GM12865 (cell line): ENCODE measurements at regions not wholly inside any gene's neighbourhood (a gene's known extent, or its start where the extent isn't known, plus 50 kb on each side); places are given as distances from the start of the nearest gene placed in this dataset.

Experiments
- DNase-seq: peaks from one replicate; pipeline ENCODE4 v3.0.0; 2010; ENCODE audit warnings: low read depth
- H3K4me3 ChIP-seq: 2 replicates; pipeline ENCODE4 v1.5.1; 2011; ENCODE audit warnings: mild to moderate bottlenecking, low read depth, low read length, control low read depth
- CTCF ChIP-seq: IDR thresholded peaks from 2 replicates; pipeline ENCODE4 v1.5.1; 2011; ENCODE audit warnings: low read length, control low read depth, low read depth, inconsistent platforms; ENCODE audit not compliant: insufficient read depth; ENCODE audit errors: missing control alignments

GRCh38 chr20:54772893-54773642 lies 297.7 kb downstream of the DOK5 start:
- DNase-seq: no peak
- no peak overlapping the region for H3K4me3 ChIP-seq
- TF ChIP-seq CTCF: no peak

- no peak overlapping the region for H3K4me3 ChIP-seq
- no peak for DNase-seq
- no peak for TF ChIP-seq CTCF
These were observed 291.1 kb downstream of the DOK5 start for GRCh38 chr20:54766483-54766882.

DNA sequence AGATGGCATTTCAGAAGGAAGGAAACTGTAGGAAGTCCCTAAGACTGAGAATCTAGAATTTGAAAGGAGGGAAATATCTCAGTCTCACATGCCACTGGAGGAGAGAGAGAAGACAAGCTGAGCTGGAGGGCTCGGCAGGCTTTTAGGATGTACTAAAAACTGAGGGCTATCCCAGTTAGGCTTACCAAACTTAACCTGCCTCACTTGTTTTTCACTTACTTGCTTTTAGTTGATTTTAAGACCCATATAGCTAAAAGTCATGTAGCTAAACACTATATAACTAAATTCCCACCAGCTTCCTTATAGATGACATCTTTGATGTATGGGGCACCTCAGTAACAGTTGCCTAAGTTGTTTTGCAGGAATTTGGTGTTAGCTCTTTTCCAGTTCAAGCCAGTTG lies 288.0 kb downstream of the DOK5 start:
- no peak for TF ChIP-seq CTCF
- H3K4me3 ChIP-seq: no peak overlapping the region
- no peak for DNase-seq

DNA sequence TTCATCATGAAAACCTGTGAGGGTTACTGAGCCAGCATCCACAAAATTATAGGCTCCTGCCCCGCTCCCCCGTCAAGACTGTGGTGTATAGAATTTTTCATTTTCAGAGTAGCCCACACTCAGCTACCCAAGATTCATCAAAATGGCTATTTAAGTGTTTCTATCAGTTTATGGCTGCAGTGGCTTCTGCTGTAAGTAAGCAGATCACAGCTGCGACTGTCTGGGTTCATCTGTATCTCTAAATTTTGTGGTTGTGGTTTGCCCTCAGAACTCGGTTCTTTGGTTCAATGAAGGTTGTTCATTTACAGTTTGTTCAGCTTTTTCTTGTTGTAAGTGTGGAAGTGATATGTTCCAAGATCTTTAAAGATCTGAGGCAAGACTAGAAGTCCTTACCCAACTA lies 284.2 kb downstream of the DOK5 start:
- DNase-seq: no peak
- no peak overlapping the region for H3K4me3 ChIP-seq
- no peak for TF ChIP-seq CTCF

- no peak overlapping the region for H3K4me3 ChIP-seq
- DNase-seq: no peak
- TF ChIP-seq CTCF: no peak
These were observed 271.4 kb downstream of the DOK5 start for GRCh38 chr20:54746796-54747195.

GRCh38 chr20:54745780-54746179 lies 270.4 kb downstream of the DOK5 start:
- TF ChIP-seq CTCF: no peak
- no peak overlapping the region for H3K4me3 ChIP-seq
- no peak for DNase-seq

GRCh38 chr20:54744097-54744496 lies 268.7 kb downstream of the DOK5 start:
- no peak for TF ChIP-seq CTCF
- no peak overlapping the region for H3K4me3 ChIP-seq
- no peak for DNase-seq
